SIG-M5 treated with dmso at 0.1 percent for 504 hours (cell line): ENCODE measurements at regions not wholly inside any gene's neighbourhood (a gene's known extent, or its start where the extent isn't known, plus 50 kb on each side); places are given as distances from the start of the nearest gene placed in this dataset.
"Not testable (repeated sequence)": the region's sequence is repeated elsewhere in the genome, so short reads cannot be mapped to it uniquely, and the experiment has no call there.

Experiments used
- DNase-seq: peaks from one replicate; lab custom pipeline; 2025; ENCODE audit not compliant: unreplicated experiment; lab: John Stamatoyannopoulos, UW

DNA sequence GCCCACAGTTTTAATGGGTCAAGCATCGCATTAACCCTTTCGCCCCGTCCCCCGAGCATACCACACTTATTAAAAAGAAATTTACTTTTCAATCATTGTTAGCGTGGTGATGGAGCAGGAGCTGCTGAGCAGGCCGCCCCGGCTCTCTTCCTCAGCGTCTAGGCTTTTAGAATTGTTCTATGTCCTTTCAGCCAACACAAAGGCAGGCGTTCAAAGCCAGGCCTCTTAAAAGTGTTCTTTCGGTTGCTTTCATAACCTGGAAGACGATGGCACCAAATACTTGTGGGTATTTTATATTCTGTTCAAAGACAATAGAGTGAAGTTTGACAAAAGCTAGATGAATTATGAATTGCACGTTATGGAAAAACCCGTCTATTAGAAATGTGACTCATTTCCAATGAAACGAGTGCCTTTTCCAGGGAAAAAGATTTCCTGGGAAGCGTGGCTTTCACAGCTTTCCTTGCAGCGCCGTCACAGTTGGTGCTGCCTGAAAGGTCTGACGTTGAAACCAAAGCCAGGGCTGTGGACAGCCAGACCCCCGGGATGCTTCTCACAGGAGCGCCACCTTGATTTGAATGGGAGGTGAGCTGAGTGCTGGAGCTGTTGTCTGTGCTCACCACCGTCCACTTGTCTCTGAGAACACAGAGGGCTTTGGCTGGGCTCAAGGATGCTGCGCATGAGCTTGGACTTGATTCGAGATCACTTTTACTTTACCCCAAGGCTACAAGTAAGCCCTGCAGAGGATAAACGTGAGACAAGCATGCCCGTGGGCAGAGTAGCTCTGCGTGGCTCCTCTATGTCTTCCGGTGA, 78.8 kb downstream of the SOX1 start:
- DNase-seq = no peak

DNA sequence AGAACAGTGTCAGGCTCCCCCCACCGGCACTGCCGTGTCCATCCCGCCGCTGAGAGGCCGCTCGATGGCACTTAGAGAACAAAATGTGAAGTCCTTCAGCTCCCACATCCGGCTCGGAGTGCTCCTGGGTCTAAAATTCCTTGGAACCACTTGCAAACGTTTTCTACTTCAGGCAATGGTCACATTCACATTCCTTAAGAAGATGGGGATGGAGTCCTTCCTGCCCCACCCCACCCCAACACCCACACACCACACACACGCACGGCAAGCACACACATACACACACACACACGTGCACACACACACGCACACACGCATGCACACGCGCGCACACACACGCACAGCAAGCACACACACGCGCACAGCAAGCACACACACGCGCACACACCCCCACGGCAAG, 83.4 kb downstream of the SOX1 start:
- no peak for DNase-seq

- DNase-seq = no peak
Measured at GRCh38 chr13:112152846-112153245, 85.9 kb downstream of the SOX1 start.

GRCh38 chr13:112153364-112153763, 86.4 kb downstream of the SOX1 start:
- no peak for DNase-seq

DNA sequence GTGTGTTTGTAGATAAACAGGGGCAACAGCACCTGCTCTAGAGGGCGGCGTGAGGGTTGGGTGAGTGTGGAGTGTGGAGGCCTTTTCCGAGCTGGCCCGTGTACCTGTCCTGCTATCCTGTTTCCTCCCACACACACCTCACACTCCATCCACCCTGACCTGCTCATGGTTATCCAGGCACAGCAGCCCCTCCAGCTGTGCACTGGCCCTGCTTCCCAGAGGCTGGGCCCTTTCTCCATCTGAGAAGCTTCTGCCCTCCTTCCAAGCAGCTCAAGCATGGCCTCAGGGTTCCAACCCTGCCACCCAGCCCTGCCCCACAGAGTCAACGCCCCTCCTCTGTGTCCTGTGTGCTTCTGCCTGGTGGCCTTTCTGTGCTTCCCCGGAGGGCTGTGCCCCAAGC, 86.9 kb downstream of the SOX1 start:
- DNase-seq = no peak

- no peak for DNase-seq
Measured at GRCh38 chr13:112154301-112155060, 87.5 kb downstream of the SOX1 start.

DNA sequence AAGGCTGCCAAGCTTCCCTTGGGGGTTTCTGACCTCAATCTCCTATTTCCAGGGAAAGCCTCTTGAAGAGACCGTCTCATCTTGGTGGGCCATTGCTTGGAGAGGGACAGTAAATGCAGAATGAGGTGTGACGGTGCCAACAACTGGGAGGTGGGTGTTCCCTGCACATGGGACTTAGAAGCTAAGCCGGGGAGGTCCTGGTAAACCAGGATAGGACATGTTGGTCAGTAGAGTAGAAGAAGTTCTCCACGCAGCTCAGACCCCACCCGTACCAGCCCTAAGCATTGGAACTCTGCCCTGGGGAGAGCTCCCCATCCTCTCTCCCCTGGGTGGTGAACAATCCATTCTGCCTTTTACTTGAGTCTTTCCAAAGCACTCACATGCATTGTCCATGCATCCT, 92.0 kb downstream of the SOX1 start:
- no peak for DNase-seq

- DNase-seq = no peak
Measured at GRCh38 chr13:112159575-112160547, 92.9 kb downstream of the SOX1 start.

DNA sequence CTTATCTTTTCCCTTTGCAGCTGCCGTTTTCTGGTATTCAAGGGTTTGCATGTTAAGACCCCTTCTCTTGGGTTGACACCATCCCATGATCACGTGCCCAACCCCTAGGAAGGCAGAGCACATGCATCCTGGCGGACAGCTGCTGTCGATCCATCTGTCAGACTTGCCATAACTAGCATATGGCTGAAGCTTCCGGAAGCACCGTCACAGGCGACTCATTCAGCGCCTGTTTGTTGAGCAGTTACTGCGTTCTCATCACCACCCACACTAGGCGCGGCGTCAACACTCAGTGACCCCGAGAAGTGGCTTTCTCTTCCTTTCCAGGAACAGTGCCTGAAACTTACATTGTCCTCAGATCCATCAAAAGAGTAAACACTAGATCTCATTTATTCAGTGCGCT, 93.6 kb downstream of the SOX1 start:
- DNase-seq = no peak

DNA sequence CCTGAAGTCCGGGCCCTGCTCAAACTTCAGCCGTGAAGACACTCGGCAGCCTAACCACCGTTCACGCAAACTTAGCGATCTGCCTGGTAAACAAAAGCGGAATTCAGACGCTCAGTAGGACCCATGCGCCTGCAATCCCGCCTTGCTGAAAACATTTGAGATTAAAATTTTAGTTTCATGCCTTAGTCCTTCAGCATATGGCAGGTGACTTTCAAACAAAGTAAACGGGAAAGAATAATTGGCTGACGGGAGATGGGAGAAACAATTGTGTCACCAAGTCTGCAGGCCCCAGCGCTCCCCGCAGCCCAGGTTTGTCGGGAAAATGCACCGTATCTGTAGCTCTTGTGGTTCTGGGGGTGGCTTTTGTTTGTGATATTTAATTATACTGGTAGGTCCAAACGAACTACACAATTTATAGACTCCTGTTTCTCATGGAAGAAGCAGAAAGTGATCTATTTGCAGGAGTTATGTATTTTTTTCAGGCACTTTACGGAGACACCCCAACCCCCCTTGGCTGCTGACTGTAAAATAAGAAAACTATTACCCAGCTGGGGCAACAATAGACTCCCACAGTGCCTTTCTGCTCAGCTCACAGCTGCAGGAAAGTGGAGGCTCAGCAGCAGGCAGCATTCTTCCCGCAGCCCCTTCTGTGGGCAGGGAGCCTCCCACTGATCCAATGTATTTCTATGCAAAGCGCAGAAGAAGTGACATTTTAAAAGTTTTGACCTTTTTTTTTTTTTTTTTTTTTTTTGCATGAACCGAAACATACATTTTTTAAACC, 94.8 kb downstream of the SOX1 start:
- DNase-seq = no peak

GRCh38 chr13:112163691-112164660, 97.0 kb downstream of the SOX1 start:
- not testable (repeated sequence) for DNase-seq

DNA sequence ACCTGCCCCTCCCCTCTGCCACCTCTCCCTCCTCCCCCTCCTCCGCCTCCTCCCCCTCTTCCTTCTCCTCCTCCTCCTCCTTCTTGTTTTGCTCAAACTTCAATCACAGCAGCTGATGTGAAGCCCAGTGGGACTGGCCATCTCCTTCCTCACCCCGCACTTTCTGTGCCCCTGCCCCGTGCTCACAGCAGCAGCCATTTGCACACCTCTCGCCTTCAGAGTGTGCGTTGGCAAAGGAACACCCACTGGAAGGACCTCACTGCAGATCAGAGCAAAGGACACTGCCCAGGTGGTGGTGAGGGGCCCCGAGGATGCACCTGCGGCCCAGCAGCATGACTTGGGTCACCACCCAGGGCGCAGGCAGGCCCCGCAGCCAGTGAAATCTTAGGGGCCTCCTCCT, 98.8 kb downstream of the SOX1 start:
- DNase-seq = no peak

DNA sequence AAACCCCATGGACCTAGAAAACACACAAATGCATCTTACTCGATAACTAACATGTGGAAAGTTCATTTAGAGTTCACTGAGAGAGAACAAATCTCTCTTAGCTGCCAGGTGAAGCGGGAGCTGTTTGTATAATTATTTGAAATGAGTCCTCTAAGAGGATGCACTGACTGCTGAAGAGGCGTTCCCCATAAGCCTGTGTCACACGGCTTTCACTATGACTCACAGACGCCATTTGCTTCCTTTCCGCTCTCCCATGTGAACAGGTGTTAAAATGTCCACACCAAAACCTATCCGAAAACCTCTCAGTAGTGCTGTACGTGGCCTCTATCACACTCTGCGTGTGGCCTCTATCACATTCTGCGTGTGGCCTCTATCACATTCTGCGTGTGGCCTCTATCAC, 101.8 kb downstream of the SOX1 start:
- no peak for DNase-seq

DNA sequence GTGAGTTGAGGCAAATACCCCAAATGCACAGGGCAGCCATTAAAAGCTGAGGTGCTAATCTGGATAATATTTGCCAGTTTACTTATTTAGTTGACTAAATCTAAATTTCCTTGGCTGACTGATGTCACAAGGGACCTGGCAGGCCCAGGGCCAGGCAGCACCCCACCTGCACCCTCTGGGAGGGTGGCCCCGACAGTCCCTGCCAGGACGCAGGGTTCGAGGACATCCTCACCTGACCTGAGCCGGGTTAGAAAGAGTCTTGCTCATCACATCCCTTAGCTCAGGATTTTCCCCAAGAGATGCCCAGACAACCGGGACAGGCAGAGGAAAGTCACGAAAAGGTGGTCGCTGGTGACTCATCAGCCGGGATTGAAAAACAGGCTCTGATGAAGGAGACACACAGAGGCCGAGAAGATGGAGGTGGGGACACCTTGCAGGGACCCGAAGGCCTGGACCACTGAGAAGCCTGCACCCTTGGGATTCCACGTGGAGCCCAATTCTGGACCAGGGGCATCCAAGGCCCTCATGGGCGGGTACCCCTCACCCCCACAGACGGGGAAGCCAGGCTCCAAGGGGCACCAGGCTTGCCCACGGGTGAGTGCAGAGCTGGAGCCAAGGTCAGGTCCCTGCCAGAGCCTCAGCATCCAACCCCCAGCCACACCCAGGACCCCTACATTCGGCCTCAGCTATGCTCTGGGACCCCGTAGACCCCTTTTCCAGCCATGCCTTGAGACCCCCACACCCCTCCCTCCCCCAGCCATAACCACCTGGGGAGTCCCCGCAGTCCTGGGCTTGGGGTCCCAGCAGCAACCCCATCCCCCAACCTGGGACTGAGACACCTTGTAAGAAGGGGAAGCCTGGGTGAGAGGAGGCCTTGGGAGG, 103.2 kb downstream of the SOX1 start:
- no peak for DNase-seq

GRCh38 chr13:112170823-112171569, 104.0 kb downstream of the SOX1 start:
- no peak for DNase-seq

DNA sequence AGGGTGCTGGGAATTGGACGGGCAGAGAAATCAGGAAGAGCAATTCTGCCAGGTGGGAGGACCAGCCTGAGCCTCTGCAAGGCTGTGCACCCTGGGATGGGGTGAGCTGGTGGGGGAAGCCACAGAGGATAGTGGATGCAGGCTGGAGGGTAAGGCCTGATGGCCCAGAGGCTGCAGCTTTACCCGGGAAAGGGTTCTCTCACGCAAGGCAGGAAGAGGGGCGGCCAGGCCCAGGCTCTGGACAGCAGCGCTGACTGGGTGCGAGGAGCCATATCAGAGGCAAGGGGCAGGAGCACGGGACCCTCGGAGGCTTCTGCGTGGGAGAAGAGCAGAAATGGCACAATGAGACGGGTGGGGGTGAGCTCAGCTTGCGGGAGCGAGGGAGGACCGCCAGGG, 104.6 kb downstream of the SOX1 start:
- no peak for DNase-seq

- DNase-seq = no peak
Measured at GRCh38 chr13:112172017-112172416, 105.1 kb downstream of the SOX1 start.
